Hepatocyte (in vitro differentiated cells): ENCODE measurements at regions not wholly inside any gene's neighbourhood (a gene's known extent, or its start where the extent isn't known, plus 50 kb on each side); places are given as distances from the start of the nearest gene placed in this dataset.

Experiments
- DNase-seq: peaks from one replicate; pipeline ENCODE4 v3.0.0-alpha.2; 2016; ENCODE audit warnings: low spot score
- H2AFZ ChIP-seq: fragments of 200-600 bp; sonication (generic); 2 replicates; pipeline ENCODE4 v1.6.0; 2016; ENCODE audit warnings: antibody characterized with exemption, mild to moderate bottlenecking
- H3K27ac ChIP-seq: fragments of 200-600 bp; sonication (generic); 2 replicates; pipeline ENCODE4 v1.5.1; 2016; ENCODE audit warnings: mild to moderate bottlenecking
- H3K27me3 ChIP-seq: fragments of 200-600 bp; sonication (generic); 2 replicates; pipeline ENCODE4 v1.6.1; 2016
- H3K36me3 ChIP-seq: fragments of 200-600 bp; sonication (generic); replicated peaks from 2 replicates; pipeline ENCODE4 v1.5.1; 2016; ENCODE audit warnings: low read depth; ENCODE audit not compliant: insufficient read depth
- H3K4me1 ChIP-seq: fragments of 200-600 bp; sonication (generic); 2 replicates; pipeline ENCODE4 v1.5.1; 2016; ENCODE audit warnings: mild to moderate bottlenecking, moderate library complexity; ENCODE audit not compliant: insufficient read depth
- H3K4me2 ChIP-seq: fragments of 200-600 bp; sonication (generic); 2 replicates; pipeline ENCODE4 v1.6.0; 2016
- H3K4me3 ChIP-seq: fragments of 200-600 bp; sonication (generic); 2 replicates; pipeline ENCODE4 v1.5.1; 2016; ENCODE audit warnings: mild to moderate bottlenecking
- H3K79me2 ChIP-seq: fragments of 200-600 bp; sonication (generic); 2 replicates; pipeline ENCODE4 v1.6.0; 2017; ENCODE audit warnings: mild to moderate bottlenecking
- H3K9me2 ChIP-seq: fragments of 200-600 bp; sonication (generic); replicated peaks from 2 replicates; pipeline ENCODE4 v1.6.0; 2017; ENCODE audit warnings: mild to moderate bottlenecking; ENCODE audit not compliant: insufficient read depth
- H3K9me3 ChIP-seq: fragments of 200-600 bp; sonication (generic); 2 replicates; pipeline ENCODE4 v1.5.1; 2016; ENCODE audit warnings: low read depth, mild to moderate bottlenecking
- H4K20me1 ChIP-seq: fragments of 200-600 bp; sonication (generic); 2 replicates; pipeline ENCODE4 v1.6.0; 2016; ENCODE audit warnings: mild to moderate bottlenecking; ENCODE audit not compliant: insufficient read depth, poor library complexity, severe bottlenecking
- EZH2 ChIP-seq: fragments of 200-600 bp; sonication (generic); IDR thresholded peaks from 2 replicates; pipeline ENCODE4 v1.6.1; 2016; ENCODE audit warnings: antibody characterized with exemption, mild to moderate bottlenecking, borderline replicate concordance
- EZH2phosphoT487 ChIP-seq: fragments of 200-600 bp; sonication (generic); IDR thresholded peaks from one replicate; pipeline ENCODE4 v1.6.1; 2018; ENCODE audit warnings: antibody characterized with exemption, mild to moderate bottlenecking, low read depth, moderate library complexity; ENCODE audit not compliant: unreplicated experiment, severe bottlenecking
- WGBS: methylation state at CpG from one replicate; pipeline ENCODE4 v1.1.6; 2016; ENCODE audit warnings: low lambda C conversion rate; ENCODE audit errors: missing lambda C conversion rate; 5-methylcytosine and 5-hydroxymethylcytosine counted together
- TF ChIP-seq, protein P1 (sequence below): fragments of 200-600 bp; sonication (generic); IDR thresholded peaks from 2 replicates; pipeline ENCODE4 v1.5.1; 2016; ENCODE audit warnings: antibody characterized with exemption, mild to moderate bottlenecking; ENCODE audit not compliant: poor library complexity

DNA sequence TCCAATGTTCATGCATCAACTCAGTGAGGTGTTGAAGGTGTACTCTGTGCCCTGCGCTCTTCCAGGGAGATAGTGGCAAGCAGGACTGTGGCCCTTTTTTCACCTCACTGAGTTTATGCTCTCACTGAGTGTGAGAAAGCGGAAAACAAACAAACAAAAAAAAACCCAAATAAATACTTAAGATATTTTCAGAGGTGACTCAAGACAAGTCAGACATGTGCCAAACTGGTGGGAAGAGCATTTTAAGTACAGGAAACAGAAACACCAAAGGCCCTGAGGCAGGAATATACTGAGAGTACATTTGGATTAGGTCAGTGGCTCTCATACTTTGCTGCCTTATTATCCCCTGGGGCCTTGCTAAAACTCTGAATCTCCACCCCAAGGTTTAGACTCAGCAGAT, 111.9 kb upstream of the IGFBP3 start:
- H3K4me3 ChIP-seq, result no peak overlapping the region
- H3K4me1 ChIP-seq, result no peaks in the 10 kb centered on the region
- DNase-seq, result no peak
- H3K36me3 ChIP-seq, result no peaks in the 10 kb centered on the region
- H3K27me3 ChIP-seq, result no peaks in the 10 kb centered on the region
- no peaks in the 10 kb centered on the region for H3K79me2 ChIP-seq
- no peaks in the 10 kb centered on the region for H3K9me3 ChIP-seq
- no peak overlapping the region for H3K4me2 ChIP-seq
- no peaks in the 10 kb centered on the region for H3K9me2 ChIP-seq
- TF ChIP-seq EZH2phosphoT487, result no peak
- no peak for TF ChIP-seq EZH2
- TF ChIP-seq, protein P1, sequence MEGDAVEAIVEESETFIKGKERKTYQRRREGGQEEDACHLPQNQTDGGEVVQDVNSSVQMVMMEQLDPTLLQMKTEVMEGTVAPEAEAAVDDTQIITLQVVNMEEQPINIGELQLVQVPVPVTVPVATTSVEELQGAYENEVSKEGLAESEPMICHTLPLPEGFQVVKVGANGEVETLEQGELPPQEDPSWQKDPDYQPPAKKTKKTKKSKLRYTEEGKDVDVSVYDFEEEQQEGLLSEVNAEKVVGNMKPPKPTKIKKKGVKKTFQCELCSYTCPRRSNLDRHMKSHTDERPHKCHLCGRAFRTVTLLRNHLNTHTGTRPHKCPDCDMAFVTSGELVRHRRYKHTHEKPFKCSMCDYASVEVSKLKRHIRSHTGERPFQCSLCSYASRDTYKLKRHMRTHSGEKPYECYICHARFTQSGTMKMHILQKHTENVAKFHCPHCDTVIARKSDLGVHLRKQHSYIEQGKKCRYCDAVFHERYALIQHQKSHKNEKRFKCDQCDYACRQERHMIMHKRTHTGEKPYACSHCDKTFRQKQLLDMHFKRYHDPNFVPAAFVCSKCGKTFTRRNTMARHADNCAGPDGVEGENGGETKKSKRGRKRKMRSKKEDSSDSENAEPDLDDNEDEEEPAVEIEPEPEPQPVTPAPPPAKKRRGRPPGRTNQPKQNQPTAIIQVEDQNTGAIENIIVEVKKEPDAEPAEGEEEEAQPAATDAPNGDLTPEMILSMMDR, result no peak
- no peak overlapping the region for H3K27ac ChIP-seq
- WGBS, result 98% methylated on average over 2 of the region's 2 CpGs
- H2AFZ ChIP-seq, result no peak overlapping the region
- no peaks in the 10 kb centered on the region for H4K20me1 ChIP-seq

DNA sequence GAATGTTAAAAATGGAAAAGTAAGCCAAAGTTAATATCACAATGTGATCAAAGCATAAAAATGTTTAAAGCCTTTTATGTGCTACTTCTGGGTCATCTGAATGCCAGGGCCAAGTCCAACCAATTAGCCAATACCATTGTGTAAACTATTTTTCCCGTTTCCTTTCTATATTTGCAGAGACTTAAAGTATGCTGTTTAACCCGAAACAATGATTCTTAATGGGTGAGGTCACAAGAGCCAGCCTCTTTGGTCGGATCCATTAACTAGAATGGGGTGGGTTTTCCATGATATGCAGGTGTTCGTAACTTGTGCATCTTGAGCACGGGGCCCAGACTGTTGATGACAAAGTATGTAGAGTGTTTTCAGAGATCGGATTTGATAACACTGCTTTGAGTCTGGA, 111.3 kb upstream of the IGFBP3 start:
- Histone ChIP-seq H3K79me2 (no peaks in the 10 kb centered on the region), H3K9me3 (no peaks in the 10 kb centered on the region), H3K9me2 (no peaks in the 10 kb centered on the region), H4K20me1 (no peaks in the 10 kb centered on the region), H3K36me3 (no peaks in the 10 kb centered on the region), H3K4me2 (no peak overlapping the region), H3K4me3 (no peak overlapping the region), H3K27me3 (no peaks in the 10 kb centered on the region), H3K27ac (no peak overlapping the region), H2AFZ (no peak overlapping the region), H3K4me1 (no peaks in the 10 kb centered on the region)
- no peak for DNase-seq
- 73% methylated on average over 6 of the region's 6 CpGs for WGBS
- TF ChIP-seq EZH2phosphoT487 (no peak), EZH2 (no peak)
- TF ChIP-seq, protein P1, result no peak

- Histone ChIP-seq H3K4me3 (no peak overlapping the region), H3K9me3 (no peaks in the 10 kb centered on the region), H3K27ac (no peak overlapping the region), H2AFZ (no peak overlapping the region), H3K79me2 (no peaks in the 10 kb centered on the region), H3K36me3 (no peaks in the 10 kb centered on the region), H3K9me2 (no peaks in the 10 kb centered on the region), H4K20me1 (no peaks in the 10 kb centered on the region), H3K4me1 (no peaks in the 10 kb centered on the region), H3K4me2 (no peak overlapping the region), H3K27me3 (no peaks in the 10 kb centered on the region)
- no peak for DNase-seq
- TF ChIP-seq EZH2 (no peak), EZH2phosphoT487 (no peak)
- TF ChIP-seq, protein P1, result no peak
- 70% methylated on average over 2 of the region's 2 CpGs for WGBS
These were observed 108.1 kb upstream of the IGFBP3 start for GRCh38 chr7:46029111-46029704.

GRCh38 chr7:46028246-46028645, 107.2 kb upstream of the IGFBP3 start:
- TF ChIP-seq EZH2, result no peak
- TF ChIP-seq, protein P1, result no peak
- TF ChIP-seq EZH2phosphoT487, result no peak
- no peak overlapping the region for H3K4me2 ChIP-seq
- H3K9me2 ChIP-seq, result no peaks in the 10 kb centered on the region
- no peaks in the 10 kb centered on the region for H3K27me3 ChIP-seq
- no peak overlapping the region for H3K27ac ChIP-seq
- H4K20me1 ChIP-seq, result no peaks in the 10 kb centered on the region
- H3K4me3 ChIP-seq, result no peak overlapping the region
- WGBS, result 93% methylated on average over 1 of the region's 1 CpG
- no peaks in the 10 kb centered on the region for H3K79me2 ChIP-seq
- no peak for DNase-seq
- H3K9me3 ChIP-seq, result no peaks in the 10 kb centered on the region
- no peaks in the 10 kb centered on the region for H3K4me1 ChIP-seq
- no peak overlapping the region for H2AFZ ChIP-seq
- no peaks in the 10 kb centered on the region for H3K36me3 ChIP-seq
